HepG2 (cell line): ENCODE measurements at regions not wholly inside any gene's neighbourhood (a gene's known extent, or its start where the extent isn't known, plus 50 kb on each side); places are given as distances from the start of the nearest gene placed in this dataset.

Source experiments
- ATAC-seq: fragments of 200-7000 bp; cut with Tn5 transposase; 3 replicates; pipeline ENCODE4 v1.9.1; 2020; ENCODE audit warnings: mild to moderate bottlenecking, moderate library complexity
- BruUV-seq: library from RNA; stranded (reverse); fragments of 400-500 nt; replicated peaks from 2 replicates; lab custom pipeline; 2021; lab: Mats Ljungman, UMichigan
- CTCF ChIA-PET: fragments of 300-600 bp; formaldehyde crosslinking; extraction: SDS; loops from one replicate; lab custom pipeline; 2021; ENCODE audit warnings: low total read pairs, inconsistent platforms, low intra/inter-chr PET ratio; lab: Yijun Ruan, JAX
- POLR2A ChIA-PET: fragments of 350-600 bp; sonication (Branson Sonifier 250); formaldehyde crosslinking; loops from one replicate; lab custom pipeline; 2020; ENCODE audit warnings: antibody characterized with exemption, inconsistent platforms; lab: Yijun Ruan, JAX
- DNase-seq: peaks from one replicate; pipeline ENCODE4 v3.0.0-alpha.2; 2015; ENCODE audit warnings: low spot score
- FAIRE-seq: peaks from 3 replicates; lab custom pipeline; 2011; peaks lifted over from hg19 to GRCh38; lab: Jason Lieb, UNC
- H2AFZ ChIP-seq: one replicate; pipeline ENCODE4 v1.6.1; 2011; ENCODE audit warnings: low read length, inconsistent platforms
- H3K27ac ChIP-seq: fragments of 300-600 bp; 3 replicates; pipeline ENCODE4 v1.8.0; 2011; ENCODE audit warnings: mixed run types, mild to moderate bottlenecking, mixed read lengths, low read length, inconsistent platforms; ENCODE audit not compliant: insufficient read depth; ENCODE audit errors: extremely low read length
- H3K27me3 ChIP-seq, 2 experiments: fragments of 200-600 bp in 1 of 2; 2 replicates in 1 of 2; 3 replicates in 1 of 2; pipeline versions ENCODE4 v1.6.0 to v1.8.0; 2011; ENCODE audit warnings: low read length in 2 of 2, mild to moderate bottlenecking in 2 of 2, moderate library complexity in 2 of 2, inconsistent platforms in 1 of 2; ENCODE audit not compliant: insufficient read depth in 2 of 2, control insufficient read depth in 1 of 2
- H3K36me3 ChIP-seq, 2 experiments: fragments of 200-600 bp in 1 of 2; replicated peaks in 1 of 2; 2 replicates in 1 of 2; 3 replicates in 1 of 2; pipeline versions ENCODE4 v1.5.1 to v1.8.0; 2011; ENCODE audit warnings: low read length in 2 of 2, inconsistent platforms in 1 of 2; ENCODE audit not compliant: insufficient read depth in 2 of 2, control insufficient read depth in 1 of 2
- H3K4me1 ChIP-seq: 2 replicates; pipeline ENCODE4 v1.5.1; 2012; ENCODE audit warnings: low read length, inconsistent platforms; ENCODE audit not compliant: insufficient read depth
- H3K4me2 ChIP-seq: 2 replicates; pipeline ENCODE4 v1.6.0; 2011; ENCODE audit warnings: low read depth, low read length, inconsistent platforms
- H3K4me3 ChIP-seq, 3 experiments: fragments of 200-600 bp in 1 of 3; sonication (generic), shearing (Covaris generic) in 1 of 3; replicated peaks in 1 of 3; 2 replicates each; pipeline ENCODE4 v1.5.1; 2011 to 2016; ENCODE audit warnings: low read length in 3 of 3, inconsistent platforms in 2 of 3, low read depth in 2 of 3, mild to moderate bottlenecking in 2 of 3, control low read depth in 1 of 3, mixed read lengths in 1 of 3; ENCODE audit not compliant: insufficient read depth in 1 of 3
- H3K79me2 ChIP-seq: one replicate; pipeline ENCODE4 v1.6.1; 2011; ENCODE audit warnings: low read length, inconsistent platforms; ENCODE audit not compliant: insufficient read depth
- H3K9ac ChIP-seq: 2 replicates; pipeline ENCODE4 v1.6.0; 2011; ENCODE audit warnings: mild to moderate bottlenecking, low read depth, low read length, inconsistent platforms; ENCODE audit not compliant: insufficient read depth
- H3K9me3 ChIP-seq: 2 replicates; pipeline ENCODE4 v1.5.1; 2012; ENCODE audit warnings: mild to moderate bottlenecking, low read length
- H4K20me1 ChIP-seq: 2 replicates; pipeline ENCODE4 v1.6.0; 2011; ENCODE audit warnings: inconsistent platforms, mild to moderate bottlenecking, low read length, moderate library complexity; ENCODE audit not compliant: insufficient read depth
- CHD4 ChIP-seq: fragments of 200-600 bp; sonication (generic); IDR thresholded peaks from 2 replicates; pipeline ENCODE4 v1.7.0; 2017; ENCODE audit warnings: mild to moderate bottlenecking, low read length, borderline replicate concordance
- GLI4 ChIP-seq: sonication (generic); formaldehyde crosslinking; IDR thresholded peaks from 2 replicates; pipeline ENCODE4 v1.5.1; 2020; ENCODE audit warnings: missing genetic modification reagents, mild to moderate bottlenecking, moderate library complexity, borderline replicate concordance
- MZF1 ChIP-seq: sonication (generic); formaldehyde crosslinking; IDR thresholded peaks from 2 replicates; pipeline ENCODE4 v1.8.1; 2023; ENCODE audit warnings: mild to moderate bottlenecking, missing genetic modification reagents, borderline replicate concordance
- PHF8 ChIP-seq: sonication (generic); formaldehyde crosslinking; IDR thresholded peaks from 2 replicates; pipeline ENCODE4 v1.5.0; 2020; ENCODE audit warnings: missing genetic modification reagents
- PITX1 ChIP-seq: sonication (generic); formaldehyde crosslinking; IDR thresholded peaks from 2 replicates; pipeline ENCODE4 v1.5.1; 2020; ENCODE audit warnings: mild to moderate bottlenecking, missing genetic modification reagents
- POLR2AphosphoS5 ChIP-seq: IDR thresholded peaks from 2 replicates; pipeline ENCODE4 v1.6.1; 2012; ENCODE audit warnings: low read depth, low read length
- SOX5 ChIP-seq: IDR thresholded peaks from 2 replicates; pipeline ENCODE4 v1.6.1; 2016; ENCODE audit warnings: borderline replicate concordance
- ZNF235 ChIP-seq: sonication (generic); formaldehyde crosslinking; IDR thresholded peaks from 2 replicates; pipeline ENCODE4 v1.8.1; 2023; ENCODE audit warnings: mild to moderate bottlenecking, missing genetic modification reagents, borderline replicate concordance
- ZNF3 ChIP-seq: IDR thresholded peaks from 2 replicates; pipeline ENCODE4 v1.7.0; 2017; ENCODE audit warnings: inconsistent platforms
- ZNF337 ChIP-seq: sonication (generic); formaldehyde crosslinking; IDR thresholded peaks from 2 replicates; pipeline ENCODE4 v1.5.1; 2020; ENCODE audit warnings: missing genetic modification reagents, low read depth, mild to moderate bottlenecking, borderline replicate concordance
- ZNF556 ChIP-seq: sonication (generic); formaldehyde crosslinking; IDR thresholded peaks from 2 replicates; pipeline ENCODE4 v1.4.0; 2020; ENCODE audit warnings: mild to moderate bottlenecking, missing genetic modification reagents, borderline replicate concordance
- ZNF737 ChIP-seq: sonication (generic); formaldehyde crosslinking; IDR thresholded peaks from 2 replicates; pipeline ENCODE4 v1.5.0; 2020; ENCODE audit warnings: missing genetic modification reagents, mild to moderate bottlenecking, borderline replicate concordance
- ZNF75D ChIP-seq: sonication (generic); formaldehyde crosslinking; IDR thresholded peaks from 2 replicates; pipeline ENCODE4 v1.8.1; 2023; ENCODE audit warnings: missing genetic modification reagents, mild to moderate bottlenecking, borderline replicate concordance
- WGBS: methylation state at CpG from one replicate; pipeline ENCODE4 v1.1.6; 2017; ENCODE audit warnings: low lambda C conversion rate; 5-methylcytosine and 5-hydroxymethylcytosine counted together
- in situ Hi-C: cut with HindIII; loops from 2 replicates; pipeline ENCODE4 v1.10.0; 2017; ENCODE audit warnings: low pct_unique_long_range_greater_than_20kb; ENCODE audit not compliant: extremely low pct_ligation_motif_present
- intact Hi-C: fragments of 100-400 bp; cut with micrococcal nuclease; formaldehyde crosslinking; loops from one replicate; pipeline ENCODE4 v1.10.0; 2022; ENCODE audit not compliant: unreplicated experiment
- TF ChIP-seq, protein P1 (sequence below): sonication (generic); formaldehyde crosslinking; IDR thresholded peaks from 2 replicates; pipeline ENCODE4 v1.5.1; 2020; ENCODE audit warnings: mild to moderate bottlenecking, moderate library complexity, missing genetic modification reagents
- TF ChIP-seq, protein P2 (sequence below): sonication (generic); formaldehyde crosslinking; IDR thresholded peaks from 2 replicates; pipeline ENCODE4 v1.8.1; 2023; ENCODE audit warnings: mild to moderate bottlenecking, moderate library complexity, missing genetic modification reagents

DNA sequence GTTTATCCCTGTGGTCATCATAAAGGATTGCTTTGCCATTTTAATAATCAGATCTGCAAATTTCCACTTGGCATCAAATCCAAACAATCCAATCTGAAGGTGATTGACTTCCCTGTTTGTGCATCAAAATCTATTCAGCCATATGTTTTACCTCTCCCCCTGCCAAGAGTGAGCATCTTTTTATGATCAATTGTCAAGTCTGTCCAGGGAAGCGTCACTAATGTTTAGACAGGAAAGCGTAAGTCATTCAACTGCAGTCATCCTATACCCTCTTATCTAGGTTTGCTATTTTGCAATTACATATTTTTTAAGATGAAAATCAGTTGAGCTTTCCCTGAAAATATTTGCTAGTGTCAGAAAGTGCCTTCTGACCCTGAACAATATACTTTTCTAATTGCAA lies 1224.1 kb upstream of the SEL1L start:
- no peak overlapping the region for H3K27ac ChIP-seq
- ATAC-seq (no peak), DNase-seq (no peak), FAIRE-seq (no peak)
- no peaks in the 10 kb centered on the region for H3K79me2 ChIP-seq
- H4K20me1 ChIP-seq: no peaks in the 10 kb centered on the region
- no peaks in the 10 kb centered on the region for H3K36me3 ChIP-seq
- in situ Hi-C loops (no loop called here), intact Hi-C loops (no loop called here)
- ChIA-PET CTCF (no interaction called here), POLR2A (no interaction called here)
- no peak overlapping the region for H3K4me2 ChIP-seq
- H3K9ac ChIP-seq: no peak overlapping the region
- 3% methylated on average over 2 of the region's 2 CpGs for WGBS
- no peaks in the 10 kb centered on the region for H3K27me3 ChIP-seq
- TF ChIP-seq ZNF3 (no peak), CHD4 (no peak), ZNF737 (CRISPR knock-in tag) (no peak)
- TF ChIP-seq, all 625 proteins: peak for 0
- no peak overlapping the region for H2AFZ ChIP-seq
- H3K9me3 ChIP-seq: peaks cover 15% of the 10 kb centered on the region
- no peak overlapping the region for H3K4me3 ChIP-seq
- no peaks in the 10 kb centered on the region for H3K4me1 ChIP-seq
- BruUV-seq: no TSS peak

DNA sequence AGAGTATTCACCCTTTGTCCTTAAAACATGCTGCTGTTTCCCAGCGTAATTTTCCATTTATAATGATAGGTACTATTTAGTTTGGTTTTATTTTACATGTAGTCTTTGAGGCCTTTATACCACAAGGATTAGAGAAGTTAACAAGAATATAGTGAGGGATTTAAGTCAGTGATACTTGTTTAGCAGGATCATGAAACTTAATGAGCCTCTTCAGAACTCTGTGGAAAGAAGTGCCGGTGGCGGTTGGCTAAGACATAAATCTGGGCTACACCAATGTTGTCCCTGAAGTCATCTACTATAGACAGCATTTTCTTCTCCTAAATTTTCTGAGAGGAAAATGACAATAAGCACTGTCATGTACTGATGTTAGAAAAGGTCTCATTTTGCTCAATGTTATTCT lies 1226.0 kb upstream of the SEL1L start:
- WGBS: 61% methylated on average over 3 of the region's 3 CpGs
- Histone ChIP-seq H3K9ac (no peak overlapping the region), H3K4me3 (no peak overlapping the region)
- TF ChIP-seq ZNF235 (CRISPR knock-in tag) (no peak), MZF1 (CRISPR knock-in tag) (no peak), PHF8 (no peak), SOX5 (CRISPR knock-in tag) (no peak), PITX1 (CRISPR knock-in tag) (no peak), POLR2AphosphoS5 (no peak), ZNF337 (CRISPR knock-in tag) (no peak), ZNF75D (CRISPR knock-in tag) (no peak), ZNF556 (CRISPR knock-in tag) (no peak), GLI4 (CRISPR knock-in tag) (no peak)
- TF ChIP-seq, protein P1, sequence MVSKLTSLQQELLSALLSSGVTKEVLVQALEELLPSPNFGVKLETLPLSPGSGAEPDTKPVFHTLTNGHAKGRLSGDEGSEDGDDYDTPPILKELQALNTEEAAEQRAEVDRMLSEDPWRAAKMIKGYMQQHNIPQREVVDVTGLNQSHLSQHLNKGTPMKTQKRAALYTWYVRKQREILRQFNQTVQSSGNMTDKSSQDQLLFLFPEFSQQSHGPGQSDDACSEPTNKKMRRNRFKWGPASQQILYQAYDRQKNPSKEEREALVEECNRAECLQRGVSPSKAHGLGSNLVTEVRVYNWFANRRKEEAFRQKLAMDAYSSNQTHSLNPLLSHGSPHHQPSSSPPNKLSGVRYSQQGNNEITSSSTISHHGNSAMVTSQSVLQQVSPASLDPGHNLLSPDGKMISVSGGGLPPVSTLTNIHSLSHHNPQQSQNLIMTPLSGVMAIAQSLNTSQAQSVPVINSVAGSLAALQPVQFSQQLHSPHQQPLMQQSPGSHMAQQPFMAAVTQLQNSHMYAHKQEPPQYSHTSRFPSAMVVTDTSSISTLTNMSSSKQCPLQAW (CRISPR knock-in tag): no peak
- TF ChIP-seq, protein P2, sequence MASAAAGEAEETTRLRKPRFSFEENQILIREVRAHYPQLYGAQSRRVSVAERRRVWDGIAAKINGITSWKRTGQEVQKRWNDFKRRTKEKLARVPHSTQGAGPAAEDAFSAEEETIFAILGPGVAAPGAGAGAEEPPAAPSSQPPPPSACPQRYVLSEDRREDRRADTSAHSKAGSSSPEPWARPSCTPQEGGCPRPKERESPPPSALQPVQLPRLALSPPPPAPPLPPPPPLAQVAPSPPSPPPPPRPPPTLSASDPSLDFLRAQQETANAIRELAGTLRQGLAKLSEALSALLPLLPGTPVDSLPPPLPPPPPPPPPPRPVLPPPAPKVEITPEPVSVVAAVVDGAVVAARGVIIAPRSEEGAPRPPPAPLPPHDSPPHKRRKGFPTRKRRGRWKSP (CRISPR knock-in tag): no peak

More for the DNA sequence above, 1226.0 kb upstream of the SEL1L start:
- Histone ChIP-seq H3K36me3 (no peaks in the 10 kb centered on the region), H3K27ac (no peak overlapping the region), H4K20me1 (no peaks in the 10 kb centered on the region), H3K27me3 (no peaks in the 10 kb centered on the region; a peak in 1 of 5 replicates), H3K4me2 (no peak overlapping the region), H3K4me1 (no peaks in the 10 kb centered on the region), H2AFZ (no peak overlapping the region), H3K79me2 (no peaks in the 10 kb centered on the region), H3K9me3 (peaks cover 4% of the 10 kb centered on the region)
- in situ Hi-C loops: no loop called here
- FAIRE-seq (no peak), ATAC-seq (no peak), DNase-seq (no peak)
- no TSS peak for BruUV-seq
- intact Hi-C loops: no loop called here
- ChIA-PET CTCF (no interaction called here), POLR2A (no interaction called here)
